Lung (tissue), 11 donors: ENCODE measurements at regions not wholly inside any gene's neighbourhood (a gene's known extent, or its start where the extent isn't known, plus 50 kb on each side); places are given as distances from the start of the nearest gene placed in this dataset.

Source experiments
- ATAC-seq: fragments of 200-7000 bp; cut with Tn5 transposase; one replicate; pipeline ENCODE4 v1.9.1; 2020; ENCODE audit warnings: moderate number of reproducible peaks; ENCODE audit not compliant: insufficient read depth, low FRiP score
- DNase-seq, 3 donors: peaks; one replicate each; pipeline ENCODE4 v3.0.0-alpha.2; 2013 to 2017
- H3K27ac ChIP-seq, 2 donors: one replicate each; pipeline ENCODE4 v1.5.1; 2013; ENCODE audit warnings: mild to moderate bottlenecking in 2 of 2, moderate library complexity in 2 of 2, control low read depth in 1 of 2, inconsistent platforms in 1 of 2, low read depth in 1 of 2, low read length in 1 of 2
- H3K27me3 ChIP-seq, 3 donors: one replicate each; pipeline ENCODE4 v1.5.1; 2013; ENCODE audit warnings: low read length in 2 of 3; ENCODE audit not compliant: control insufficient read depth in 3 of 3, insufficient read depth in 3 of 3
- H3K36me3 ChIP-seq, 4 donors: one replicate each; pipeline ENCODE4 v1.5.1; 2013; ENCODE audit warnings: low read length in 4 of 4, mild to moderate bottlenecking in 1 of 4, moderate library complexity in 1 of 4; ENCODE audit not compliant: control insufficient read depth in 4 of 4, insufficient read depth in 4 of 4
- H3K4me1 ChIP-seq, 5 donors: one replicate each; pipeline ENCODE4 v1.5.1; 2013; ENCODE audit warnings: low read length in 5 of 5, mild to moderate bottlenecking in 2 of 5, moderate library complexity in 1 of 5; ENCODE audit not compliant: control insufficient read depth in 5 of 5, insufficient read depth in 5 of 5
- H3K4me3 ChIP-seq: one replicate; pipeline ENCODE4 v1.5.1; 2013; ENCODE audit warnings: mild to moderate bottlenecking, control low read depth, moderate library complexity
- H3K9ac ChIP-seq, 2 donors: one replicate each; pipeline ENCODE4 v1.5.1; 2013; ENCODE audit warnings: low read length in 2 of 2, control low read depth in 1 of 2; ENCODE audit not compliant: insufficient read depth in 1 of 2
- H3K9me3 ChIP-seq, 4 donors: one replicate each; pipeline ENCODE4 v1.5.1; 2013; ENCODE audit warnings: low read length in 3 of 4, mild to moderate bottlenecking in 1 of 4, moderate library complexity in 1 of 4; ENCODE audit not compliant: control insufficient read depth in 4 of 4, insufficient read depth in 3 of 4
- WGBS, 2 donors: extraction: QIAGEN DNeasy Blood & Tissue Kit; methylation state at CpG; one replicate each; pipeline ENCODE4 v1.1.7; 2013; 5-methylcytosine and 5-hydroxymethylcytosine counted together
- TF ChIP-seq, protein P1 (sequence below): IDR thresholded peaks from 2 replicates; pipeline ENCODE4 v1.5.1; 2012; ENCODE audit warnings: mild to moderate bottlenecking; ENCODE audit errors: control extremely low read depth, extremely low read depth
- donor health status: control.
- donor health status: control.
- donor health status: Bipolar disorder and iron deficiency.
- donor health status: healthy.
- donor health status: DM: yes; HTN: yes; CAD: no.

DNA sequence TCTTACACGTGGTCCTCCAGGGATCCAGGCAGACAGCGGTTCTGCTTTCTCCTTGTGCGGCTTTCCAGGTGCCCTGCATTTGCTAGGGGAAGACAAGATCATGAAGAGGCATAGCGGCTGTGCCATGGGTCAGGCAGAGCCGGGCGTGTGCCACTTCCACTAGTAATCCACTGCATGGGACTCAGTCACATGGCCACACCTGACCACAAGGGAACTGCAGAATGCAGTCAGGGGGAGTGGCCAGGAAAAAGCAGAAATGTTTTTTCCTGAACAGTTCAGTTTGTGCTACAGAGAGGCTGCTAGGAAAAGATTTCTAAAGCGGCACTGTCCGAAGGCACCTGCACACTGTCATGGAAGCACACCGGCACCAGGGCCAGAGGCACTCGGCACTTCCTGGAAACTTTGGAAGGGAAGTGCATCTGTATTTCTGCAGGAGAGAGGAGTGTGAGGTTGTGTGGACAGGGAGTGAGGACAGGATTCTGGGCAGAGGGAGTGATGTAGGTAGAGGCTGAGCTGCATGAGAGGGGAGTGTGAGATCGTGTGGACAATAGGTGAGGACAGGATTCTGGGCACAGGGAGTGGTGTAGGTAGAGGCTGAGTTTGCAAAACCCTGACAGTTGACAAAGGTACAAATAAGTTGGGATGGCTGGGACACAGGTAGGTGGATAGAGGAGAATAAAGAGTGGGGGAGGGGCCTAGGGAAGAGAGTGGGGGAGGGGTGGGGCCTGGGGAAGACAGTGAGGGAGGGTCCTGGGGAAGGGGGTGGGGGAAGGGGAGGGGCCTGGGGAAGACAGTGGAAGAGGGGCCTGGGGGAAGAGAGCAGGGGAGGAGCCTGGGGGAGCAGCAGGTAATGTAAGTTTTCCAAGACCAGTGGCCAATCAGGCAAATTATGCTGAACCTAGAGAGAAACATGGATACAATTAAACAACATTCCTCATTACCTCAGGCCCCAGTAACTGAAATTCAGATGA, 1436.3 kb downstream of the TBC1D22A start:
- Histone ChIP-seq H3K4me1 (no peaks in the 10 kb centered on the region), H3K27ac (no peak overlapping the region), H3K9me3 (no peaks in the 10 kb centered on the region), H3K4me3 (no peak overlapping the region), H3K9ac (no peak overlapping the region), H3K27me3 (no peaks in the 10 kb centered on the region), H3K36me3 (no peaks in the 10 kb centered on the region)
- 37 to 55% methylated on average over 11 of the region's 11 CpGs for WGBS, 2 donors
- TF ChIP-seq, protein P1, sequence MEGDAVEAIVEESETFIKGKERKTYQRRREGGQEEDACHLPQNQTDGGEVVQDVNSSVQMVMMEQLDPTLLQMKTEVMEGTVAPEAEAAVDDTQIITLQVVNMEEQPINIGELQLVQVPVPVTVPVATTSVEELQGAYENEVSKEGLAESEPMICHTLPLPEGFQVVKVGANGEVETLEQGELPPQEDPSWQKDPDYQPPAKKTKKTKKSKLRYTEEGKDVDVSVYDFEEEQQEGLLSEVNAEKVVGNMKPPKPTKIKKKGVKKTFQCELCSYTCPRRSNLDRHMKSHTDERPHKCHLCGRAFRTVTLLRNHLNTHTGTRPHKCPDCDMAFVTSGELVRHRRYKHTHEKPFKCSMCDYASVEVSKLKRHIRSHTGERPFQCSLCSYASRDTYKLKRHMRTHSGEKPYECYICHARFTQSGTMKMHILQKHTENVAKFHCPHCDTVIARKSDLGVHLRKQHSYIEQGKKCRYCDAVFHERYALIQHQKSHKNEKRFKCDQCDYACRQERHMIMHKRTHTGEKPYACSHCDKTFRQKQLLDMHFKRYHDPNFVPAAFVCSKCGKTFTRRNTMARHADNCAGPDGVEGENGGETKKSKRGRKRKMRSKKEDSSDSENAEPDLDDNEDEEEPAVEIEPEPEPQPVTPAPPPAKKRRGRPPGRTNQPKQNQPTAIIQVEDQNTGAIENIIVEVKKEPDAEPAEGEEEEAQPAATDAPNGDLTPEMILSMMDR = no peak
- peak; percentile 19 for ATAC-seq
- no peak for DNase-seq

- DNase-seq = no peak
- H3K36me3 ChIP-seq = no peaks in the 10 kb centered on the region
- TF ChIP-seq, protein P1 = no peak
- WGBS, 2 donors = 87 to 91% methylated on average over 2 of the region's 2 CpGs
- no peak overlapping the region for H3K9ac ChIP-seq
- H3K27ac ChIP-seq = no peak overlapping the region
- H3K9me3 ChIP-seq = no peaks in the 10 kb centered on the region
- no peak overlapping the region for H3K4me3 ChIP-seq
- H3K4me1 ChIP-seq = no peaks in the 10 kb centered on the region
- H3K27me3 ChIP-seq = no peaks in the 10 kb centered on the region
- no peak for ATAC-seq
Observed at GRCh38 chr22:48197189-48197690, 1434.8 kb downstream of the TBC1D22A start.

DNA sequence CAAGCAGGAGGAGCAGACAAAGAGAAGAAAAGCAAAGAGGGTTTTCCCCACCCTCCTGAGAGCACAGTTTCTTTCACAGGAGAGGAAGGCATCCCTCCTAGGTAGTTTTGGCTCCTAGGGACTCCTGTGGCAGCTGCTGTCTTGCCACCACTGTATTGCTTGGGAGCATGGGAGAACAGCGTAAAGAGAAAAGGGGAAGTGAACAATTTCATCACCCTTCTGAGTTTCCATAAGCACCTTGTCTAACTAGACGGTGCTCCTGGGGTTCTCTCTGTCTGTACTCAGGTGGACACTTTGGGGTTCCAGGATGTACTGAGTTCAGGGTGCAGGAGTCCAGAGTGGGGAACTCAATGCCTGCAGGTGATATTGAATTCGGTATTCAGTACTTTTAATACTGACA, 1430.5 kb downstream of the TBC1D22A start:
- H3K27me3 ChIP-seq = no peaks in the 10 kb centered on the region
- no peak overlapping the region for H3K27ac ChIP-seq
- ATAC-seq = no peak
- H3K9me3 ChIP-seq = no peaks in the 10 kb centered on the region
- WGBS, 2 donors = 37 to 65% methylated on average over 3 of the region's 3 CpGs
- H3K4me3 ChIP-seq = no peak overlapping the region
- H3K36me3 ChIP-seq = no peaks in the 10 kb centered on the region
- TF ChIP-seq, protein P1 = no peak
- no peak overlapping the region for H3K9ac ChIP-seq
- no peak for DNase-seq
- no peaks in the 10 kb centered on the region for H3K4me1 ChIP-seq
